HCT116 (cell line): ENCODE measurements at regions not wholly inside any gene's neighbourhood (a gene's known extent, or its start where the extent isn't known, plus 50 kb on each side); places are given as distances from the start of the nearest gene placed in this dataset.

Experiments used
- ATAC-seq: fragments of 200-7000 bp; cut with Tn5 transposase; 2 replicates; pipeline ENCODE4 v1.9.1; 2020; ENCODE audit warnings: mild to moderate bottlenecking, moderate library complexity
- BruUV-seq: library from RNA; stranded (reverse); fragments of 400-500 nt; replicated peaks from 2 replicates; lab custom pipeline; 2021; lab: Mats Ljungman, UMichigan
- CTCF ChIA-PET: fragments of 300-600 bp; sonication (Branson Sonifier 250); formaldehyde crosslinking; loops from one replicate; lab custom pipeline; 2021; ENCODE audit warnings: antibody characterized with exemption; lab: Charles Lee
- POLR2A ChIA-PET: fragments of 300-600, 350-600 bp; sonication (Branson Sonifier 250); formaldehyde crosslinking; loops from one replicate; lab custom pipeline; 2021; ENCODE audit warnings: antibody characterized with exemption; lab: Charles Lee
- RAD21 ChIA-PET, 2 experiments: fragments of 300-600 bp; sonication (Branson Sonifier 250); formaldehyde crosslinking; loops; one replicate each; lab custom pipeline; 2023; ENCODE audit warnings: low total read pairs in 2 of 2; ENCODE audit not compliant: uncharacterized antibody in 2 of 2, unreplicated experiment in 2 of 2, low non-redundant PET in 1 of 2; lab: Charles Lee
- DNase-seq: peaks from one replicate; pipeline ENCODE4 v3.0.0-alpha.2; 2010; ENCODE audit warnings: low read depth, low spot score
- H2AFZ ChIP-seq: fragments of 200-600 bp; shearing (Covaris generic), sonication (generic); 2 replicates; pipeline ENCODE4 v1.6.1; 2017; ENCODE audit warnings: low read depth, mixed run types, mixed read lengths, antibody characterized with exemption, low read length; ENCODE audit not compliant: poor library complexity, severe bottlenecking
- H3K27ac ChIP-seq: 2 replicates; pipeline ENCODE4 v1.5.1; 2012; ENCODE audit warnings: low read depth, low read length
- H3K27me3 ChIP-seq: fragments of 200-600 bp; sonication (generic); 2 replicates; pipeline ENCODE4 v1.6.1; 2016; ENCODE audit warnings: mixed run types, low read length, mixed read lengths; ENCODE audit not compliant: insufficient read depth
- H3K36me3 ChIP-seq, 2 experiments: fragments of 200-500 bp in 1 of 2; fragments of 200-600 bp in 1 of 2; sonication (Bioruptor generic) in 1 of 2; sonication (generic) in 1 of 2; 2 replicates each; pipeline versions ENCODE4 v1.5.1 to v1.6.1; 2014 to 2016; ENCODE audit warnings: low read length in 2 of 2, inconsistent platforms in 1 of 2, mixed read lengths in 1 of 2, mixed run types in 1 of 2; ENCODE audit not compliant: insufficient read depth in 2 of 2, control insufficient read depth in 1 of 2
- H3K4me1 ChIP-seq, 2 experiments: fragments of 200-600 bp in 1 of 2; sonication (generic) in 1 of 2; 2 replicates each; pipeline versions ENCODE4 v1.5.1 to v1.6.1; 2012 to 2017; ENCODE audit warnings: low read length in 2 of 2, inconsistent platforms in 1 of 2, mild to moderate bottlenecking in 1 of 2, mixed read lengths in 1 of 2, mixed run types in 1 of 2, moderate library complexity in 1 of 2; ENCODE audit not compliant: insufficient read depth in 2 of 2, control insufficient read depth in 1 of 2
- H3K4me2 ChIP-seq: fragments of 200-600 bp; sonication (generic); 2 replicates; pipeline ENCODE4 v1.6.1; 2017; ENCODE audit warnings: mixed run types, low read length, mixed read lengths
- H3K4me3 ChIP-seq, 2 experiments: fragments of 200-600 bp in 1 of 2; sonication (generic) in 1 of 2; replicated peaks in 1 of 2; 2 replicates each; pipeline ENCODE4 v1.5.1; 2011 to 2016; ENCODE audit warnings: low read length in 2 of 2, control low read depth in 1 of 2, low read depth in 1 of 2, mild to moderate bottlenecking in 1 of 2, mixed read lengths in 1 of 2, mixed run types in 1 of 2
- H3K79me2 ChIP-seq: fragments of 200-600 bp; sonication (generic); 2 replicates; pipeline ENCODE4 v1.6.1; 2017; ENCODE audit warnings: mild to moderate bottlenecking, mixed run types, low read length, moderate library complexity, mixed read lengths; ENCODE audit not compliant: insufficient read depth
- H3K9ac ChIP-seq: fragments of 200-600 bp; sonication (generic); 2 replicates; pipeline ENCODE4 v1.6.1; 2016; ENCODE audit warnings: low read length, mixed read lengths
- H3K9me2 ChIP-seq: fragments of 200-600 bp; sonication (generic), shearing (Covaris generic); 2 replicates; pipeline ENCODE4 v1.6.1; 2017; ENCODE audit warnings: mixed run types, mild to moderate bottlenecking, moderate library complexity; ENCODE audit not compliant: insufficient read depth
- H3K9me3 ChIP-seq, 2 experiments: fragments of 200-500 bp in 1 of 2; fragments of 200-600 bp in 1 of 2; sonication (Bioruptor generic) in 1 of 2; sonication (generic) in 1 of 2; 2 replicates each; pipeline ENCODE4 v1.6.1; 2014 to 2017; ENCODE audit warnings: low read length in 2 of 2, mixed read lengths in 2 of 2, inconsistent platforms in 1 of 2, low read depth in 1 of 2, mild to moderate bottlenecking in 1 of 2, mixed run types in 1 of 2, moderate library complexity in 1 of 2; ENCODE audit not compliant: control insufficient read depth in 1 of 2, insufficient read depth in 1 of 2
- H4K20me1 ChIP-seq: fragments of 200-600 bp; sonication (generic), shearing (Covaris generic); 2 replicates; pipeline ENCODE4 v1.6.1; 2017; ENCODE audit warnings: mixed run types, mild to moderate bottlenecking, moderate library complexity; ENCODE audit not compliant: insufficient read depth
- CEBPB ChIP-seq: IDR thresholded peaks from 2 replicates; pipeline ENCODE4 v1.6.1; 2012; ENCODE audit warnings: low read depth
- ELF1 ChIP-seq: IDR thresholded peaks from 2 replicates; pipeline ENCODE4 v1.6.1; 2012; ENCODE audit warnings: low read depth, borderline replicate concordance
- EZH2phosphoT487 ChIP-seq: fragments of 200-600 bp; IDR thresholded peaks from 2 replicates; pipeline ENCODE4 v1.6.1; 2018; ENCODE audit warnings: antibody characterized with exemption, borderline replicate concordance
- JUND ChIP-seq: IDR thresholded peaks from 2 replicates; pipeline ENCODE4 v1.6.1; 2012
- POLR2A ChIP-seq: IDR thresholded peaks from 2 replicates; pipeline ENCODE4 v1.7.0; 2011; ENCODE audit warnings: borderline replicate concordance; ENCODE audit not compliant: insufficient read depth, insufficient read length; ENCODE audit errors: extremely low read depth
- SIN3A ChIP-seq: IDR thresholded peaks from 2 replicates; pipeline ENCODE4 v1.6.1; 2012; ENCODE audit warnings: low read depth
- SP1 ChIP-seq: IDR thresholded peaks from 2 replicates; pipeline ENCODE4 v1.6.1; 2012; ENCODE audit warnings: low read depth
- SRF ChIP-seq: IDR thresholded peaks from 2 replicates; pipeline ENCODE4 v1.6.1; 2012; ENCODE audit warnings: low read depth
- ZFX ChIP-seq: fragments of 450-650 bp; IDR thresholded peaks from 2 replicates; pipeline ENCODE4 v1.6.1; 2017
- ZNF274 ChIP-seq: fragments of 200-500 bp; sonication (Bioruptor generic); IDR thresholded peaks from 2 replicates; pipeline ENCODE4 v1.6.1; 2014; ENCODE audit warnings: mild to moderate bottlenecking, low read depth, low read length, inconsistent platforms
- intact Hi-C: fragments of 100-400 bp; cut with micrococcal nuclease; formaldehyde crosslinking; loops from 2 replicates; pipeline ENCODE4 v1.10.0; 2022
- TF ChIP-seq, protein P1 (sequence below): IDR thresholded peaks from 2 replicates; pipeline ENCODE4 v1.6.1; 2012; ENCODE audit warnings: low read depth
- TF ChIP-seq, protein P2 (sequence below), 3 experiments: fragments of 200-600 bp in 1 of 3; sonication (generic) in 1 of 3; IDR thresholded peaks in 2 of 3; conservative IDR thresholded peaks in 1 of 3; 2 replicates each; pipeline ENCODE4 v1.5.1; 2012 to 2017; ENCODE audit warnings: low read depth in 2 of 3, low read length in 2 of 3, antibody characterized with exemption in 1 of 3, borderline replicate concordance in 1 of 3, control low read depth in 1 of 3, mild to moderate bottlenecking in 1 of 3, mixed read lengths in 1 of 3, mixed run types in 1 of 3, moderate library complexity in 1 of 3; ENCODE audit not compliant: insufficient read depth in 1 of 3
- TF ChIP-seq, protein P3 (sequence below): IDR thresholded peaks from 2 replicates; pipeline ENCODE4 v1.6.1; 2012
- TF ChIP-seq, protein P4 (sequence below): IDR thresholded peaks from 2 replicates; pipeline ENCODE4 v1.6.1; 2012
- TF ChIP-seq, protein P5 (sequence below): IDR thresholded peaks from 2 replicates; pipeline ENCODE4 v1.6.1; 2011; ENCODE audit warnings: mild to moderate bottlenecking, low read length, moderate library complexity; ENCODE audit not compliant: insufficient replicate concordance; ENCODE audit errors: extremely low read depth

DNA sequence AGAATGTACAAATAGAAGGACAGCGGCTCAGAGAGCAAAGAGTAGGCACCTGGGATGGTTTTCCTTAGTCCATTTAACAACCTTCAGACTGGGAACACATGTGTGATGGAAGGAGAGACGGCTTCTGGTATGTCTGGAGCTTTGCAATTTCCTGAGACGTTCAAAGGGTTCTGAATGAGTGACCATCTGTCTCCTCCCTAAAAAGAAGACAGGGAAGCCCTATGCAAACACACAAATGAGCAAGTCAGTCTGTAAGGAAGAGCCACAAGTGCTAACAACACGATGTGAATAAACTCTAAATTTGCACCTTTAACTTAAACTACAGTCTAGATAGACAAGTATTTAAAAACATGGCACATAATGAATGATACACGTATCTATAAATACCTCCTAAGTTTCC is 391.0 kb downstream of the ICE1 start (continued):
- TF ChIP-seq, protein P1, sequence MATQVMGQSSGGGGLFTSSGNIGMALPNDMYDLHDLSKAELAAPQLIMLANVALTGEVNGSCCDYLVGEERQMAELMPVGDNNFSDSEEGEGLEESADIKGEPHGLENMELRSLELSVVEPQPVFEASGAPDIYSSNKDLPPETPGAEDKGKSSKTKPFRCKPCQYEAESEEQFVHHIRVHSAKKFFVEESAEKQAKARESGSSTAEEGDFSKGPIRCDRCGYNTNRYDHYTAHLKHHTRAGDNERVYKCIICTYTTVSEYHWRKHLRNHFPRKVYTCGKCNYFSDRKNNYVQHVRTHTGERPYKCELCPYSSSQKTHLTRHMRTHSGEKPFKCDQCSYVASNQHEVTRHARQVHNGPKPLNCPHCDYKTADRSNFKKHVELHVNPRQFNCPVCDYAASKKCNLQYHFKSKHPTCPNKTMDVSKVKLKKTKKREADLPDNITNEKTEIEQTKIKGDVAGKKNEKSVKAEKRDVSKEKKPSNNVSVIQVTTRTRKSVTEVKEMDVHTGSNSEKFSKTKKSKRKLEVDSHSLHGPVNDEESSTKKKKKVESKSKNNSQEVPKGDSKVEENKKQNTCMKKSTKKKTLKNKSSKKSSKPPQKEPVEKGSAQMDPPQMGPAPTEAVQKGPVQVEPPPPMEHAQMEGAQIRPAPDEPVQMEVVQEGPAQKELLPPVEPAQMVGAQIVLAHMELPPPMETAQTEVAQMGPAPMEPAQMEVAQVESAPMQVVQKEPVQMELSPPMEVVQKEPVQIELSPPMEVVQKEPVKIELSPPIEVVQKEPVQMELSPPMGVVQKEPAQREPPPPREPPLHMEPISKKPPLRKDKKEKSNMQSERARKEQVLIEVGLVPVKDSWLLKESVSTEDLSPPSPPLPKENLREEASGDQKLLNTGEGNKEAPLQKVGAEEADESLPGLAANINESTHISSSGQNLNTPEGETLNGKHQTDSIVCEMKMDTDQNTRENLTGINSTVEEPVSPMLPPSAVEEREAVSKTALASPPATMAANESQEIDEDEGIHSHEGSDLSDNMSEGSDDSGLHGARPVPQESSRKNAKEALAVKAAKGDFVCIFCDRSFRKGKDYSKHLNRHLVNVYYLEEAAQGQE, result no peak
- no peak for TF ChIP-seq POLR2A

DNA sequence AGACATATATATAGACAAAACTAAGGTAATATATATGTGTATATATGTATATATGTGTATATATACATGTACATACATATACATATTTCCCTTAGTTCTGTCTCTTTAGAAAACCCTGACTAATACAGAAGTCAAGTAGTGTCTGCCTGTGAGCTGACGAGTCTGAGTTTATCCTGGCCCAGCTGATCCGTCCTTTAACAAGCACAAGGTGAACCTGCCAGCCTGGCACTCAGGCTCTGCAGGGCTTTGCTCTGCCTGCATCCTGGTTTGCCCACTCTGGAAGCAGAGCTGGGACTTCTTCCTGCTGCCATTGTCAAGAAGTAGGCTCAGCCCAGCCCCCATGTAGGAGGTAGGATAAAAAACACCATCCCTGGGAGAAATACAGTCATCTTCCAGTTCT is 388.0 kb downstream of the ICE1 start:
- no peak overlapping the region for H3K4me3 ChIP-seq
- ChIA-PET POLR2A (no interaction called here), CTCF (no interaction called here), RAD21 (no interaction called here)
- no peak overlapping the region for H3K9ac ChIP-seq
- BruUV-seq, result no TSS peak
- DNase-seq, result no peak
- no peaks in the 10 kb centered on the region for H3K36me3 ChIP-seq
- no peak overlapping the region for H3K4me2 ChIP-seq
- no peaks in the 10 kb centered on the region for H3K4me1 ChIP-seq
- no peaks in the 10 kb centered on the region for H3K9me3 ChIP-seq
- no peaks in the 10 kb centered on the region for H4K20me1 ChIP-seq
- H3K79me2 ChIP-seq, result no peaks in the 10 kb centered on the region
- intact Hi-C loops, result no loop called here
- no peak for TF ChIP-seq SRF
- TF ChIP-seq, protein P2, sequence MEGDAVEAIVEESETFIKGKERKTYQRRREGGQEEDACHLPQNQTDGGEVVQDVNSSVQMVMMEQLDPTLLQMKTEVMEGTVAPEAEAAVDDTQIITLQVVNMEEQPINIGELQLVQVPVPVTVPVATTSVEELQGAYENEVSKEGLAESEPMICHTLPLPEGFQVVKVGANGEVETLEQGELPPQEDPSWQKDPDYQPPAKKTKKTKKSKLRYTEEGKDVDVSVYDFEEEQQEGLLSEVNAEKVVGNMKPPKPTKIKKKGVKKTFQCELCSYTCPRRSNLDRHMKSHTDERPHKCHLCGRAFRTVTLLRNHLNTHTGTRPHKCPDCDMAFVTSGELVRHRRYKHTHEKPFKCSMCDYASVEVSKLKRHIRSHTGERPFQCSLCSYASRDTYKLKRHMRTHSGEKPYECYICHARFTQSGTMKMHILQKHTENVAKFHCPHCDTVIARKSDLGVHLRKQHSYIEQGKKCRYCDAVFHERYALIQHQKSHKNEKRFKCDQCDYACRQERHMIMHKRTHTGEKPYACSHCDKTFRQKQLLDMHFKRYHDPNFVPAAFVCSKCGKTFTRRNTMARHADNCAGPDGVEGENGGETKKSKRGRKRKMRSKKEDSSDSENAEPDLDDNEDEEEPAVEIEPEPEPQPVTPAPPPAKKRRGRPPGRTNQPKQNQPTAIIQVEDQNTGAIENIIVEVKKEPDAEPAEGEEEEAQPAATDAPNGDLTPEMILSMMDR (IDR thresholded peaks at IDR 0.05 in 2 of 3, conservative IDR thresholded peaks at IDR 0.05 in 1 of 3; ENCODE audit: borderline replicate concordance in 1 of 3, insufficient read depth in 1 of 3, low read depth in 2 of 3, low read length in 2 of 3), result no peak
- no peak for TF ChIP-seq SIN3A
- no peak for TF ChIP-seq SP1
- no peak for TF ChIP-seq JUND
- no peak for TF ChIP-seq ELF1
- TF ChIP-seq, protein P3, sequence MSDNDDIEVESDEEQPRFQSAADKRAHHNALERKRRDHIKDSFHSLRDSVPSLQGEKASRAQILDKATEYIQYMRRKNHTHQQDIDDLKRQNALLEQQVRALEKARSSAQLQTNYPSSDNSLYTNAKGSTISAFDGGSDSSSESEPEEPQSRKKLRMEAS, result no peak
- TF ChIP-seq ZFX, result no peak
- TF ChIP-seq, protein P4, sequence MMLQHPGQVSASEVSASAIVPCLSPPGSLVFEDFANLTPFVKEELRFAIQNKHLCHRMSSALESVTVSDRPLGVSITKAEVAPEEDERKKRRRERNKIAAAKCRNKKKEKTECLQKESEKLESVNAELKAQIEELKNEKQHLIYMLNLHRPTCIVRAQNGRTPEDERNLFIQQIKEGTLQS, result no peak
- no peak for TF ChIP-seq CEBPB
- TF ChIP-seq, protein P1, result no peak
- TF ChIP-seq, protein P5, sequence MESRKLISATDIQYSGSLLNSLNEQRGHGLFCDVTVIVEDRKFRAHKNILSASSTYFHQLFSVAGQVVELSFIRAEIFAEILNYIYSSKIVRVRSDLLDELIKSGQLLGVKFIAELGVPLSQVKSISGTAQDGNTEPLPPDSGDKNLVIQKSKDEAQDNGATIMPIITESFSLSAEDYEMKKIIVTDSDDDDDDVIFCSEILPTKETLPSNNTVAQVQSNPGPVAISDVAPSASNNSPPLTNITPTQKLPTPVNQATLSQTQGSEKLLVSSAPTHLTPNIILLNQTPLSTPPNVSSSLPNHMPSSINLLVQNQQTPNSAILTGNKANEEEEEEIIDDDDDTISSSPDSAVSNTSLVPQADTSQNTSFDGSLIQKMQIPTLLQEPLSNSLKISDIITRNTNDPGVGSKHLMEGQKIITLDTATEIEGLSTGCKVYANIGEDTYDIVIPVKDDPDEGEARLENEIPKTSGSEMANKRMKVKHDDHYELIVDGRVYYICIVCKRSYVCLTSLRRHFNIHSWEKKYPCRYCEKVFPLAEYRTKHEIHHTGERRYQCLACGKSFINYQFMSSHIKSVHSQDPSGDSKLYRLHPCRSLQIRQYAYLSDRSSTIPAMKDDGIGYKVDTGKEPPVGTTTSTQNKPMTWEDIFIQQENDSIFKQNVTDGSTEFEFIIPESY, result no peak
- TF ChIP-seq ZNF274, result no peak
- no peak for TF ChIP-seq EZH2phosphoT487
- ATAC-seq, result no peak
- no peaks in the 10 kb centered on the region for H3K9me2 ChIP-seq
- H3K27me3 ChIP-seq, result no peaks in the 10 kb centered on the region
- no peak overlapping the region for H2AFZ ChIP-seq
- H3K27ac ChIP-seq, result no peak overlapping the region
